Endothelial cell of umbilical vein (primary cell): ENCODE measurements at regions not wholly inside any gene's neighbourhood (a gene's known extent, or its start where the extent isn't known, plus 50 kb on each side); places are given as distances from the start of the nearest gene placed in this dataset.

Source experiments
- BruUV-seq: library from RNA; stranded (reverse); fragments of 400-500 nt; replicated peaks from 2 replicates; lab custom pipeline; 2021; lab: Mats Ljungman, UMichigan
- CTCF ChIA-PET: fragments of 300-600, 350-600 bp; sonication (Branson Sonifier 250); formaldehyde crosslinking; loops from one replicate; lab custom pipeline; 2021; ENCODE audit warnings: antibody characterized with exemption, inconsistent platforms; lab: Charles Lee
- POLR2A ChIA-PET: fragments of 300-600, 350-600 bp; sonication (Branson Sonifier 250); formaldehyde crosslinking; loops from one replicate; lab custom pipeline; 2021; ENCODE audit warnings: antibody characterized with exemption, inconsistent platforms; lab: Charles Lee
- DNase-seq: peaks from one replicate; pipeline ENCODE4 v3.0.0-alpha.2; 2011; ENCODE audit warnings: low read depth, low spot score
- FAIRE-seq: peaks from 2 replicates; lab custom pipeline; 2011; peaks lifted over from hg19 to GRCh38; lab: Jason Lieb, UNC
- H2AFZ ChIP-seq: 2 replicates; pipeline ENCODE4 v1.6.0; 2012; ENCODE audit warnings: low read depth, low read length, control low read depth, inconsistent platforms
- H3K27ac ChIP-seq: 2 replicates; pipeline ENCODE4 v1.5.1; 2011; ENCODE audit warnings: low read depth, mild to moderate bottlenecking, control low read depth, low read length, moderate library complexity; ENCODE audit not compliant: insufficient read depth
- H3K27me3 ChIP-seq, 2 experiments: 2 replicates each; pipeline versions ENCODE4 v1.6.0 to v1.6.1; 2011; ENCODE audit warnings: low read length in 2 of 2, mixed read lengths in 1 of 2; ENCODE audit not compliant: control insufficient read depth in 2 of 2, insufficient read depth in 2 of 2
- H3K36me3 ChIP-seq, 2 experiments: 2 replicates in 1 of 2; 3 replicates in 1 of 2; pipeline ENCODE4 v1.5.1; 2011; ENCODE audit warnings: low read length in 2 of 2, mild to moderate bottlenecking in 1 of 2, moderate library complexity in 1 of 2; ENCODE audit not compliant: control insufficient read depth in 2 of 2, insufficient read depth in 2 of 2; ENCODE audit errors: extremely low read depth in 1 of 2
- H3K4me1 ChIP-seq: 3 replicates; pipeline ENCODE4 v1.5.1; 2011; ENCODE audit warnings: mild to moderate bottlenecking, low read length; ENCODE audit not compliant: control insufficient read depth, insufficient read depth; ENCODE audit errors: extremely low read depth
- H3K4me2 ChIP-seq: 2 replicates; pipeline ENCODE4 v1.6.1; 2011; ENCODE audit warnings: low read length, control low read depth, mixed read lengths; ENCODE audit not compliant: insufficient read depth
- H3K4me3 ChIP-seq, 3 experiments: fragments of 200-600 bp in 1 of 3; sonication (generic), shearing (Covaris generic) in 1 of 3; replicated peaks in 1 of 3; 2 replicates each; pipeline ENCODE4 v1.5.1; 2011 to 2016; ENCODE audit warnings: control low read depth in 3 of 3, low read length in 3 of 3, mild to moderate bottlenecking in 2 of 3, inconsistent platforms in 1 of 3, low read depth in 1 of 3, moderate library complexity in 1 of 3; ENCODE audit not compliant: insufficient read depth in 1 of 3
- H3K79me2 ChIP-seq: 2 replicates; pipeline ENCODE4 v1.6.0; 2012; ENCODE audit warnings: low read length, inconsistent platforms; ENCODE audit not compliant: control insufficient read depth, insufficient read depth
- H3K9ac ChIP-seq: replicated peaks from 2 replicates; pipeline ENCODE3; 2011; ENCODE audit warnings: low read length, control low read depth; ENCODE audit not compliant: insufficient read depth; ENCODE audit errors: extremely low read depth
- H3K9me1 ChIP-seq: replicated peaks from 3 replicates; pipeline ENCODE4 v1.6.0; 2011; ENCODE audit warnings: mild to moderate bottlenecking, low read length; ENCODE audit not compliant: control insufficient read depth, insufficient read depth; ENCODE audit errors: extremely low read depth
- H3K9me3 ChIP-seq: replicated peaks from 2 replicates; pipeline ENCODE4 v1.5.1; 2012; ENCODE audit warnings: low read length, inconsistent platforms; ENCODE audit not compliant: control insufficient read depth, insufficient read depth
- H4K20me1 ChIP-seq: replicated peaks from 2 replicates; pipeline ENCODE3; 2011; ENCODE audit warnings: mild to moderate bottlenecking, low read length; ENCODE audit not compliant: control insufficient read depth, insufficient read depth; ENCODE audit errors: extremely low read depth
- EZH2 ChIP-seq: IDR thresholded peaks from 2 replicates; pipeline ENCODE4 v1.6.1; 2012; ENCODE audit warnings: borderline replicate concordance, low read depth, mild to moderate bottlenecking, moderate library complexity, low read length, inconsistent platforms; ENCODE audit not compliant: severe bottlenecking
- FOS ChIP-seq: IDR thresholded peaks from 2 replicates; pipeline ENCODE4 v1.6.1; 2011; ENCODE audit warnings: mild to moderate bottlenecking, low read length, moderate library complexity, borderline replicate concordance; ENCODE audit not compliant: insufficient read depth
- GATA2 ChIP-seq: IDR thresholded peaks from 2 replicates; pipeline ENCODE4 v1.7.0; 2011; ENCODE audit warnings: low read depth, mild to moderate bottlenecking, moderate library complexity, mixed read lengths, low read length; ENCODE audit not compliant: insufficient read length, insufficient read depth
- JUN ChIP-seq: IDR thresholded peaks from 2 replicates; pipeline ENCODE4 v1.6.1; 2011; ENCODE audit warnings: borderline replicate concordance, low read depth; ENCODE audit not compliant: insufficient read length, insufficient read depth
- MYC ChIP-seq: IDR thresholded peaks from one replicate; pipeline ENCODE4 v1.6.1; 2011; ENCODE audit warnings: mild to moderate bottlenecking, low read depth, low read length
- POLR2A ChIP-seq: IDR thresholded peaks from 2 replicates; pipeline ENCODE4 v1.6.1; 2012; ENCODE audit warnings: low read depth, mild to moderate bottlenecking, control low read depth, low read length
- POLR2AphosphoS5 ChIP-seq: IDR thresholded peaks from 2 replicates; pipeline ENCODE4 v1.6.1; 2012; ENCODE audit warnings: low read depth, mild to moderate bottlenecking, control low read depth, low read length, moderate library complexity; ENCODE audit not compliant: insufficient read depth
- dilution Hi-C: fragments of 300-500 bp; cut with MboI; formaldehyde crosslinking; loops from one replicate; pipeline ENCODE4 v1.15.0; 2019; ENCODE audit warnings: low sequenced_read_pairs; ENCODE audit not compliant: extremely low pct_ligation_motif_present
- intact Hi-C: fragments of 100-400 bp; cut with micrococcal nuclease; formaldehyde crosslinking; loops from one replicate; pipeline ENCODE4 v1.10.0; 2022
- TF ChIP-seq, protein P1 (sequence below), 2 donors: IDR thresholded peaks; 1 replicate in 1 of 2; 2 replicates in 1 of 2; pipeline ENCODE4 v1.5.1; 2011; ENCODE audit warnings: low read length in 2 of 2, mild to moderate bottlenecking in 2 of 2, moderate library complexity in 2 of 2, control low read depth in 1 of 2, inconsistent platforms in 1 of 2, low read depth in 1 of 2; ENCODE audit not compliant: insufficient read depth in 1 of 2; ENCODE audit errors: extremely low read depth in 1 of 2
- TF ChIP-seq, protein P2 (sequence below): IDR thresholded peaks from 2 replicates; pipeline ENCODE4 v1.6.1; 2011; ENCODE audit not compliant: insufficient read depth, insufficient read length

DNA sequence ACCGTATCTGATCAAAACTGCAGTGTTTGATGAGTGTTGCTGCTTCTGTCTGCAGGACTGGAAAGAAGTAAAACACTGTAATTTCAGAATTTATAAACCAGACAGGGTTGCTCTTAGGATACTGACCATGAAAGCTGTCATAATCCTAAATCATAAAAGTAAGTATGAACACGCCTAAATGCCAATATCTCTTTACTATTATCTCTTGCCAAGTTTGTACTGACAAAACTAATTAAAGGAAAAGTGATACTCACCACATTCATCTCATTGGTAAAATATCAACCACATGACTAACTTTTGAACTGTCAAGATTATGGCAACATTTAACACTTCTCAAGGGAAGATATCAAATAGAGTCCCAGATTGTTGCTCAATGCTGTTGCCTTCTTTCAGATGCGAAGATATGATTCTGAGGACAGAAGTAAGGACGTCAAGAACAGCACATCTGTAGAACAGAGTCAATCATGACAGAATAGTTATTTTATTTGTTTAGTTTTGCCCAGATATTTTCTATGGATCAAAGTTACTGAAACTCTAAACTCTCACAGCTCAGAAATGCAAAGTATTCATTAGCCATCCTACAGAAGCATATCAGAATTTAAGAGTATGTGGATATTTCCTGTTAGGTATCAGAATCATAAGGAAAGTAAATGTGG is 61.4 kb upstream of the COL8A1 start:
- Histone ChIP-seq H3K9me3 (no peaks in the 10 kb centered on the region), H4K20me1 (no peaks in the 10 kb centered on the region), H3K27ac (no peak overlapping the region), H2AFZ (peak overlapping the region; percentile 40), H3K4me3 (no peak overlapping the region), H3K79me2 (no peaks in the 10 kb centered on the region), H3K9ac (no peak overlapping the region), H3K4me2 (peak overlapping the region; percentile 12), H3K9me1 (no peaks in the 10 kb centered on the region), H3K4me1 (peaks cover 28% of the 10 kb centered on the region), H3K36me3 (no peaks in the 10 kb centered on the region), H3K27me3 (no peaks in the 10 kb centered on the region)
- intact Hi-C loops (no loop called here), dilution Hi-C loops (no loop called here)
- FAIRE-seq = no peak
- peak; percentile 33 for DNase-seq
- no peak for TF ChIP-seq POLR2AphosphoS5
- no peak for TF ChIP-seq GATA2
- no peak for TF ChIP-seq FOS
- no peak for TF ChIP-seq POLR2A
- TF ChIP-seq, protein P1, sequence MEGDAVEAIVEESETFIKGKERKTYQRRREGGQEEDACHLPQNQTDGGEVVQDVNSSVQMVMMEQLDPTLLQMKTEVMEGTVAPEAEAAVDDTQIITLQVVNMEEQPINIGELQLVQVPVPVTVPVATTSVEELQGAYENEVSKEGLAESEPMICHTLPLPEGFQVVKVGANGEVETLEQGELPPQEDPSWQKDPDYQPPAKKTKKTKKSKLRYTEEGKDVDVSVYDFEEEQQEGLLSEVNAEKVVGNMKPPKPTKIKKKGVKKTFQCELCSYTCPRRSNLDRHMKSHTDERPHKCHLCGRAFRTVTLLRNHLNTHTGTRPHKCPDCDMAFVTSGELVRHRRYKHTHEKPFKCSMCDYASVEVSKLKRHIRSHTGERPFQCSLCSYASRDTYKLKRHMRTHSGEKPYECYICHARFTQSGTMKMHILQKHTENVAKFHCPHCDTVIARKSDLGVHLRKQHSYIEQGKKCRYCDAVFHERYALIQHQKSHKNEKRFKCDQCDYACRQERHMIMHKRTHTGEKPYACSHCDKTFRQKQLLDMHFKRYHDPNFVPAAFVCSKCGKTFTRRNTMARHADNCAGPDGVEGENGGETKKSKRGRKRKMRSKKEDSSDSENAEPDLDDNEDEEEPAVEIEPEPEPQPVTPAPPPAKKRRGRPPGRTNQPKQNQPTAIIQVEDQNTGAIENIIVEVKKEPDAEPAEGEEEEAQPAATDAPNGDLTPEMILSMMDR (IDR thresholded peaks at IDR 0.05; ENCODE audit: extremely low read depth in 1 of 2, insufficient read depth in 1 of 2, low read depth in 1 of 2, low read length in 2 of 2) = no peak
- TF ChIP-seq, protein P2, sequence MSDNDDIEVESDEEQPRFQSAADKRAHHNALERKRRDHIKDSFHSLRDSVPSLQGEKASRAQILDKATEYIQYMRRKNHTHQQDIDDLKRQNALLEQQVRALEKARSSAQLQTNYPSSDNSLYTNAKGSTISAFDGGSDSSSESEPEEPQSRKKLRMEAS = no peak
- no peak for TF ChIP-seq MYC
- TF ChIP-seq EZH2 = no peak
- no peak for TF ChIP-seq JUN
- CTCF ChIA-PET = no interaction called here
- BruUV-seq = no TSS peak
- POLR2A ChIA-PET = no interaction called here
